ENCODE measurements at regions not wholly inside any gene's neighbourhood (a gene's known extent, or its start where the extent isn't known, plus 50 kb on each side); places are given as distances from the start of the nearest gene placed in this dataset.

DNA sequence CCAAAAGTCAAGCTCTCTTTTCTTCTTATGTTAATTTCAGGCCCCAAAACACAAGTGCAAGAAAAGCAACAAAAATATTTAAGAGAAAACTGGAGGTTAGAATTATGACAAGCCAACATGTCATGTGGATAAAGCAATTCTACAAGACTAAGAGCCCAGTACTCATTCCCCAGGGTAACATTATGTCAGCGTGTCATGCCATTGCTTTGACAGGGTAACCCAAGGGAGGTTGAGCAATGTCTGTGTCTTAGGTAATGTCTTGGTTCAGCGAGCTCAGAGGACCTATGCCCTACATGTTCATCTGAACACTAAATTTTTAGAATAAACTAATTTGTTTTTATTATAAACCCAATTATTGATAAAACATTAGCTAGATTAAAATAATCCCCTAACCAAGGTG, 173.2 kb upstream of the ZNF804A start:
- POLR2A ChIA-PET: no interaction called here

More for the DNA sequence above, 173.2 kb upstream of the ZNF804A start:
- BruUV-seq (replicated peaks): no TSS peak
- TF ChIP-seq MAX (IDR thresholded peaks at IDR 0.05) (no peak), YY1 (IDR thresholded peaks at IDR 0.05; ENCODE audit: extremely low read depth, insufficient replicate concordance, low read depth, low read length) (no peak), POLR2AphosphoS5 (IDR thresholded peaks at IDR 0.05; ENCODE audit: low read depth, low read length) (no peak), FOSL1 (IDR thresholded peaks at IDR 0.05; ENCODE audit: low read depth) (no peak), CTCF (IDR thresholded peaks at IDR 0.05 in 2 of 3, conservative IDR thresholded peaks at IDR 0.05 in 1 of 3; ENCODE audit: borderline replicate concordance in 1 of 3, insufficient read depth in 1 of 3, low read depth in 2 of 3, low read length in 2 of 3) (no peak), SRF (IDR thresholded peaks at IDR 0.05; ENCODE audit: low read depth) (no peak), ZFX (IDR thresholded peaks at IDR 0.05) (no peak), EGR1 (IDR thresholded peaks at IDR 0.05; ENCODE audit: low read depth) (no peak), ELF1 (IDR thresholded peaks at IDR 0.05; ENCODE audit: borderline replicate concordance, low read depth) (no peak), TCF7L2 (IDR thresholded peaks at IDR 0.05; ENCODE audit: borderline replicate concordance, extremely low read depth, insufficient read depth, insufficient read length) (no peak), POLR2A (IDR thresholded peaks at IDR 0.05; ENCODE audit: borderline replicate concordance, extremely low read depth, insufficient read depth, insufficient read length) (no peak), EZH2 (IDR thresholded peaks at IDR 0.05) (no peak), RAD21 (IDR thresholded peaks at IDR 0.05; ENCODE audit: low read depth) (no peak), ZNF274 (IDR thresholded peaks at IDR 0.05; ENCODE audit: low read depth, low read length) (no peak), EZH2phosphoT487 (IDR thresholded peaks at IDR 0.05; ENCODE audit: borderline replicate concordance) (no peak), CEBPB (IDR thresholded peaks at IDR 0.05; ENCODE audit: low read depth) (no peak), ZBTB33 (IDR thresholded peaks at IDR 0.05; ENCODE audit: extremely low read depth, insufficient replicate concordance, low read length) (no peak)
- Histone ChIP-seq H3K4me2 (ENCODE audit: low read length) (no peak overlapping the region), H4K20me1 (ENCODE audit: insufficient read depth) (no peaks in the 10 kb centered on the region), H3K9me2 (ENCODE audit: insufficient read depth) (no peaks in the 10 kb centered on the region; the same call in 1 of the 2 replicates), H3K4me3 (replicated peaks in 1 of 2; ENCODE audit: low read depth in 1 of 2, low read length in 2 of 2) (no peak overlapping the region), H3K9me3 (ENCODE audit: control insufficient read depth in 1 of 2, insufficient read depth in 1 of 2, low read depth in 1 of 2, low read length in 2 of 2) (no peaks in the 10 kb centered on the region), H3K27me3 (ENCODE audit: insufficient read depth, low read length) (no peaks in the 10 kb centered on the region), H3K4me1 (ENCODE audit: control insufficient read depth in 1 of 2, insufficient read depth in 2 of 2, low read length in 2 of 2) (no peaks in the 10 kb centered on the region), H3K79me2 (ENCODE audit: insufficient read depth, low read length) (no peaks in the 10 kb centered on the region), H2AFZ (ENCODE audit: low read depth, low read length, poor library complexity, severe bottlenecking) (no peak overlapping the region), H3K27ac (ENCODE audit: low read depth, low read length) (no peak overlapping the region), H3K9ac (ENCODE audit: low read length) (no peak overlapping the region), H3K36me3 (ENCODE audit: control insufficient read depth in 1 of 2, insufficient read depth in 2 of 2, low read length in 2 of 2) (no peaks in the 10 kb centered on the region)
- ChIA-PET RAD21 (ENCODE audit: low non-redundant PET in 1 of 2, low total read pairs in 2 of 2, uncharacterized antibody in 2 of 2, unreplicated experiment in 2 of 2) (no interaction called here), CTCF (no interaction called here)
- no peak for DNase-seq (ENCODE audit: low read depth, low spot score)
- no peak for ATAC-seq
- intact Hi-C loops (cut with micrococcal nuclease): no loop called here
